DLD1 (cell line): ENCODE measurements at regions not wholly inside any gene's neighbourhood (a gene's known extent, or its start where the extent isn't known, plus 50 kb on each side); places are given as distances from the start of the nearest gene placed in this dataset.

ENCODE experiments used
- in situ Hi-C: cut with HindIII; loops from 2 replicates; pipeline ENCODE4 v1.10.0; 2017; ENCODE audit warnings: low sequenced_read_pairs

DNA sequence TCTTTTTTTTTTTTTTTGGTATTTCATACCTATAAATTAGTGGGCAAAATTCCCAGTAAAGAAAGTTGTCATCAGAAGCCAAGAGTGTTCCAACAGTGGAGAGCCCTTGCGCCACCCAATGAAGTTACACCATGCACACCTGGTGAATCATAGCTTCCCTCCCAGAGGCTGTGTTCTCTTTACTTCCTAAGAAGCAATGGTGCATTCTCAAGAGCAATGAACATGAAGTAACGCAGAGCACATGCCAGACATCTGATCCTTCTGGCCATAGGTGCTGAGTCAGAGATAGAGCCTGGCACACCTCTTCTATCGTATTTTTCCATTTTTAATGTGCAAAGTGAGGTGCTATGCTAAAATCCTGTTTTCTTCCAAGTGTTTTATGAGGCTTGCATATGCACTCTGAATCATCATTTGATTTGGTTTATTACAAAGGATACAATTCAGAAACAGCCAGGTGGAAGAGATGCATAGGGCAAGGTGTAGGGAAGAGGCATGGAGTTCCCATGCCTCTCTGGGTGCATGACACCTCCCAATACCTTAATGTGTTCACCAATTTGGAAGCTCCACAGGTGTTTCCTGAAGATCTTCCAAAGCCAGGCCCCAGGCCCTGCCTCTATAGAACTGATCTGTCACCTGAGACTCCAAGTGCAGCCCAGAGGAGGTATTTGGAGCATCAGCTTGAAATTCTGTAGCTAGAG is 408.0 kb downstream of the SIPA1L2 start:
- in situ Hi-C loops = no loop called here

DNA sequence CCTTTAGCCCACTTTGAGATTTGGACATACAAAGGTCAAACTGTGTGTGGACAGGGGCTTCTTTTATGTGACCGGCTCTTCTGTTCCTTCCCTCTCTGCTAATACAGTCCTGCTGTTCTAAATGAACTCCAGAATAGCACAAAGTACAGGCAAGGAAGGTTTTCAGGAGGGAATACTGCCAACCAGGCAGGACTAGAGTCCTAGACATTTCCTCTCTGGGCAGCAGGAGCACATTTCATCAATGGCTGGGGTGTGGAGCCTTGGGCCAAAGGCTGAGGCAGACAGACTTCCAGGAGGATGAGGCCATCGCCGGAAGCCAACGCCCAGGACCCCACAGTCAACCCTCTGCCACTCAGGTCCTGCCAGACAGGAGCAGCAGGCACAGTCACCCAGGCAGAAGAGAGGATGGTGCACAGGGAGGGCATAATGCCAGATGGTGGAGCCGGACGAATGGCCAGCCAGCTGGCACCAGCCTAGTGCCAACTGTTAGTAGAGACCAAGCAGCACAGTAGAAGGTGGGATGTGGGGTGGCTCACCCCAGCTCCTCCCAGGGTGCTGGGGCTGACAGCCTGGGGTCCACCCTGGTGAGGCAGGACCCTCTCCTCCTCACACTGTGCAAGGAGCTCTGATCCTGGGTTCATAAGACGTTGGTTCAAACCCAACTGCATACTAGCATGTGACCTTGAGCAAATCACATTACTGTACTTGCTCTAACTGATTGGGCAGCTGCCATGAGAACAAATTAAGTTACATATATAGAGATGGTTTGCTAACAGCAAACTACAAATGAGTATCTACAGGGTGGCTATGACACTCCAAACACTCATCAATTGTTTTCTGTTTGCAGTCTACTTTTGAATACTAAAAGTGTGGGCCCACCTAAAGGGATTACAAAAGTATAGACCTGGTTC is 410.7 kb downstream of the SIPA1L2 start:
- in situ Hi-C loops = no loop called here

DNA sequence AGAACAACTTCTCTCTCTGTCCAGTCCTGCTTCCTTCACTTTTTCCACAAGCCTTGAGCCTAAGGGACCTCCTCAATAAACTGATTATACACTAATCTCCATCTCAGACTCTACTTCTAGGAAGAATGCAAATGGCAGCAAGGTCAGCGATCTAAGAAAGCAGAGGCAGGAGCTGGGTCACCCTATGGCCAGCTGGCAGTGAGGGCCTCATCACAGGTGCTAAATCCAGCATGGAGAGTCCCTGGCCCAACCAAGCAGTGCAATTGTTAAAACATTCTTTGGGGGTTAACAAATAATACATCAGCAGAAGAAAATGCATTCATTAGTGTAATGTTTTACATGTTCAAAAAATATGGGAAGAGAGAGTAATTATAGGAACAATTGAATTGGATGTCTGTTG is 416.0 kb downstream of the SIPA1L2 start:
- in situ Hi-C loops = no loop called here

DNA sequence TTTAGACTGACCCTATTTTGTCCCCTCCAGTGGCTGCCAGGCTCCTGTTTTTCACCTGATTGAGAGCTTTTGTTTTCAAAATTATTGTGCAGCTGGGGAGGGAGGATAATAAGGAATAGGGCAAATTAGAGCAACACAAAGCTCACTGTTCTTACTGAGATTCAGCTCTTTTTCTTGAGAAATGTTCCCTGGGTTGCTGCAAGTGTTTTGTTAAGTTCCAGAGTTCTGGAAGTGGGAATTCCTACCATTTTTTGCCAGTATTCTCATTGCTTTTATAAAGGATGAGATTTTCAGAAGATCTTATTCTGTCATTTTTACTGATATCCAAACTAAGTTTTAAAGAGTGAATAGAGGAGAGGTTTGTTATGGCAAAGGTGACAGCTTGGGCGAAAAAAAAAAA is 417.7 kb downstream of the SIPA1L2 start:
- in situ Hi-C loops = no loop called here

DNA sequence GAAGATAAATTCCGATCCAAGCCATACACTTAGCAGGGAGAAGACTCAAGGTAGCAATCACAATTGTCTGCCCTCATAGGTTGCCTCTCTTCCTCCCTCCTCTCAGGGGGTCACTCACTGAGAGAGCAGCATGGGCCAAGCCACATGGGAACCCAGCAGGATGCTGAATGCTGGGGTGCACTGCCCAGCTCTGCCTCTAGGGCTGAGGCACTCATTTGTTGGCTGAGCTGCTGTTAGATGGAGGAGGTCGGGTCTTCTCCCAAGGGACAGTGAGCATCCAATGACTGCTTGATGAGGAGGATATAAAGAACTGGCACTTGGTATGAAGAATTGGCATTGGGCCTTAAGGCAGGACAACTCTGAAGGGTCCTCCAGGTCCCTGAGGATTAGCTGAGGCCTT is 418.8 kb downstream of the SIPA1L2 start:
- in situ Hi-C loops = no loop called here

DNA sequence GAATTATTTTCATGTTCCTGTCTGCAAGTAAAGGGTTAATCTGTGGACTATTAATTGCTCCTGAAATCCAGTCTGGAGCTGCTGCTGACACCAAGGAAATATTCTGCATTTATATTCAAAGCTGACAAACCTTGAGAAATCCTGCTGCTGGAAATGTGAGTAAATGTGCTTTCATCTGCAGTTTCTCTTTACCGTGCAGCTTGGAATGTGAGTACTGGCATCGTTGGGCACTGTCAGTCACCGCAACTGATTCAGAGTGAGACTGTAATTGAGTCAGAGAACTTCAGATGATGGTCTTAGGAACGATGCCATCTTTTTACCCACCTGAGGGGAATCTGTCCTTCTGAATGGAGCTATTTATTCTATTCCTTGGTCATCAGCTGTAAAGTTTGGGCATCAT is 420.6 kb downstream of the SIPA1L2 start:
- in situ Hi-C loops = no loop called here

DNA sequence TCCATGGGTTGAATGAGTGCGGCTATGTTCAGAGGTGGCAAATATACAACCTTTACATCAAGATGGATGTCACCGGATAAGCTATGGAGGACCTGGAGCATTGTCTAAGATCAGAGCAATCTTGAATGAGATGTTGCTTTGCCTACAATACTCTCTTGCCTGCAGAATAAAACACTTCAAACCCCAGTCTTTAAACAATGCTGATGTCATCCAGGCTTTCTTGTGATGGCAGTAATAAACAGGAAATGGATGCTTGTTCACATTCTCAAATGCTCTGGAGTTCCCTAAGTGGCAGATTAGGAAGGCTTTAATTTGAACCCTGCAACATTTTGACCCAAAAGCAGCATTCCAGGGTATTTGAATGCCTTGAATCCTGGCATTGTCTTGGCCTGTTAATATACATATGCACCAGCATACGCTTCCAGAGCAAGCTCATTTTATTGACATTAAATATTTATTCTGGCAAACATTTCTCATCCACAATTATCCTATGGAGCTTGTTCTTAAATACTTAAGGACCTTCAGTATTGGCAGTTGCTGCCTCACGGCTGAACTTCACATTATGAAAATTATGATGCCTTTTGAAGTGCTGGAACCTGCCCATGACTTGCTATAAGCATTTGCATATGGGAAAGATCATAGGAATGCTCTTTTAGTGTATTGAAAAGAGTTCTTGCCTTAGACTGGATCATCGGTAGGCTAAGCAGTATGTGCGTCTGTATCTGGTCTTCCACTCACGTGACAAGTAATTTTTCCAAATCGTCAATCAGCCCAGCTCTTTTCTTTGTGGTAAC is 422.7 kb downstream of the SIPA1L2 start:
- in situ Hi-C loops = no loop called here

DNA sequence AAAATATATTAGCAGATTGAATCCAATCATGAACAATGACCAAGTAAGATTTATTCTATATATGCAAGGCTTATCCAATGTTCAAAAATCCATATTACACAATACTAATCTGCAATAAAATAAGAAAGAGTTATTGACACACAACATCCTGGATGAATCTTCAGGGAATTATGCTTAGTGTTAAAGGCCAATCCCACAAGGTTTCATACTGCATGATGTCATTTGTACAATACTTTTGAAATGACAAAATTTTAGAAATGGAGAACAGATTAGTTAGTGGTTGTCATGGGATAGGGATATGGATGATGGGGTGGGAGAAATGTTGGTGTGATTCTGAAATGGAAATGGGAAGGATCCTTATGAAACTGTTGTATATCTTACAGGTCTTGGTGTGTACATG is 425.7 kb downstream of the SIPA1L2 start:
- in situ Hi-C loops = no loop called here

DNA sequence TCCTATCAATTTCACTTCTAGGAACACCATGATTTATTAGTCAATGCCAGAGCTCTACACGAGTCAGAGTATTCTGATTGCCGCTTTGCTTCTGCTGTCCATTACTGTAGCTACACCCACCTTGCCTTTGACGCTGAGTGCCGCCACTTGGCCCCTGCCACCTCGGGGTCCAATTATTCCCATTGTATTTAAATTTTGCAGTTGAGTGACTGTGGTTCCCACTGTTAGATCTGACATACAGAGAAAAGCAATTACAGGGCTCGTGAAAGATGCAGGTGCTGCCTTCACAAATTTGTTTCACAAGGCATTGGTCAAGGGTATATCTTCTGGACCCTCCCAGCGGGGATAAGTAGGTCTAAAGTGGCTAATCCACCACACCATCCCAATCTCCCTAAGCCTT is 428.9 kb downstream of the SIPA1L2 start:
- in situ Hi-C loops = no loop called here

DNA sequence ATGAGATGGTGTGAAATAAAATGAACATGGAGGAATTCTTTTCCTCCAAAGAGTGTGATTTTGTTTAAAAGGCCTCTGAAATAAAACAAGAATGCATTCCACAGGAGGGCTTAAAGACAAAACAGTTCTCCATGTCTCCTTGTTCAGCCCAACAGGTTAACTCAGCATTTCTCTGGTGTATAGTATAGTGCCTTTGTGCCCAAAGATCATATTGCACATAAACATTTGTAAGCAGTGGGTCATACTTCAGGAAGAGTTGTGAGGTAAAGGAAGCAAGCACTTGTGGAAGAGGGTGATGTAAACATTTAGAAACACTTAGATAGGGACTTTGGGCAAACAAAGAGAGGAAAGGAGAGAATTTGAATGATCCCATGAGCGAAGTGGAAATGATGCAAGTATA is 433.9 kb downstream of the SIPA1L2 start:
- in situ Hi-C loops = no loop called here

DNA sequence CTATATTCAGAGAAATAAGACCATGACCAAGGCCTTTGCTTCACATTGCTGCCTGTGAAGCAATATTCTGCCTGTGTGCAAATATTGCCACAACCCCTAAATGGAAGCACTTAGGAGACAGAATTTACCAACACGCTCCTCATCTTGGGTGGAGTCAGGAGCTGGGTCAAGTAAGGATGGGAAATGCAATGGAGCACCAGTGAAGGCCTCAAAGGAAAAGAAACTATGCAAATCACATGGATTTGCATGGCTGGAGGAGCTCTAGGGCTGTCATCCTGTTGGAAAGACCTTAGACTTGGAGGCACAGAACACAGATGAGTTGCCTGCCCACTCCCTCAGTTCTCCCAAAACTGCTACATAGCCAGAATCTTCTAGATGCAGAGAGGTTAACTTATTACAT is 435.5 kb downstream of the SIPA1L2 start:
- in situ Hi-C loops = no loop called here

DNA sequence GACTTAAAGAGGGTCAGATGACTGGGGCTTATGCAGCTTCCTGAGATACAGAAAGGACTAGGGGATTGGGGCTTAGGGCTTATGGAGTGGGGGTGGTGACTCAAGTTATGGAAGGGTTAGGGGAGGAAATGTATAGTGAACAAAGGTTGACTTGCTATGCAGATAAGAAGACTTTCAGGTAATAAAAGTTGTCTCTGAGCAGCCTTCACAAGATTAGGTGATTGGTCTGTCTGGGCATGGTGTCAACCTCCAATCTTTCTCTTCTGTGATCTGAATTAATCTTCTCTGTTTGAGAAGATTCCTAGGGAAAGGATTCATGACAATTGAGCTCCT is 436.5 kb downstream of the SIPA1L2 start:
- in situ Hi-C loops = no loop called here

DNA sequence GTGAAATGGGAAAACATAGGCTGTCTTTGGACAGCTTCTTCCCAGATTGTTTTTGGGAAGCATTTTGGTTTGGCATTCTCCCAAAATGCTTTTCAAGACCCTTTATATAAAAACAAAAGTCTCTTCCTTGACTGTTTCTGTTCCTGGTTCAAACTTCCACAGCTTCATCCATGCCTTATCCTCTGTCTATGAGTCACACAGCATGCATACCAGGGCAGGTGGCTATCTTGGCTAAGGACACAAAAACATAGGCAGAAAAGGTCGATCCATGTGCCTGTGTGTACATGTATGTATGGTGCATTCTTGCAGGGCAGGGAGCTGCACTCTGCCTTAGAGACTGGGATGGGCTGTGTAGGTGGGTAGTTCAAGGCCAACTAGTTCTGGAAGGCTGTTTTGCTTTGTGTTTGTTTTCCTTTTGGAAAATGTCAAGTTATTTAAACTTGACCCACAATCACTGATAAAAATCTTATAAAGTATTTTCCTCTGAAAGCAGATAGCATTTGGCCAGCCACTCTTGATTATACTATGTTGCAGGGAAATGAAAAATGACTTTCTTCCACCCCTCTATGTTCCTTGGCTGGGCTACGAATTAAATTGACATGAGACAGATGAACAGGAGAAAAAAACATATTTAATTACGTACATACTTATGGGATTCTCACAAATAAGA is 437.0 kb downstream of the SIPA1L2 start:
- in situ Hi-C loops = no loop called here

DNA sequence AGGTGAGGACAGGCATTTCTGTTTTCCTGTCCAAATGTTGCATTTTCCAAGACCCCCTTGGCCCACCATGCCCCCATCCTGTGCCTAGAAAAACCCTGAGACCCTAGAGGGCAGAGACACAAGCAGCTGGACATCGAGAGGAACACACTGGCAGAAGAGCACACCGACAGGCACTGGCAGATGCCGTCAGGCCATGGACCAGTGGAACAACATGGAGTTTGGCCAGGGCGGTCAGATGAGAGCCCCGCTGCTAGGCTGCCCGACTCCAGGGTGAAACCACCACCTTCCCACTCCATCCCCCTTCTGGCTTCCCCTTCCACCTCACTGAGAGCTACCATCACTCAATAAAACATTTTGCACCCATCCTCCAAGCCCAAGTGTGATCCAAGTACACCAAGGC is 438.4 kb downstream of the SIPA1L2 start:
- in situ Hi-C loops = no loop called here

DNA sequence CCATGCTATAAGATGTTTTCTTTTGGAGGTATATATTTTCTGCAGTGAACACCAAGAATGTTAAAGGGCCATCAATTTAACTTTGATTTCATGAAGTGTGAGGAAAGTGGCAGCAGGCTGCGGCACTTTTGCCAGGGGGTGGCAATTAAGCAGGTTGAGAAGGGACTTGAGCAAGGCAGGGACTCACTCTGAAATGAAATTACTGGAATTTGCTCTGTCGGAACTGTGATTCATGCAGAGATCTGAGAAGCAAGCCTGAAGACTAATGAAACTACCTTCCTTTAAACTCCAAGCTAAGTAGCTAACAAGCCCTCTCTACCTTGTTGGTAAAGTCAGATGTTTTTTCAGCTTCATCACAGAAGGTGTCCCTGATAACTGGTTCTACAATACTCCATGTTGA is 441.6 kb downstream of the SIPA1L2 start:
- in situ Hi-C loops = no loop called here

DNA sequence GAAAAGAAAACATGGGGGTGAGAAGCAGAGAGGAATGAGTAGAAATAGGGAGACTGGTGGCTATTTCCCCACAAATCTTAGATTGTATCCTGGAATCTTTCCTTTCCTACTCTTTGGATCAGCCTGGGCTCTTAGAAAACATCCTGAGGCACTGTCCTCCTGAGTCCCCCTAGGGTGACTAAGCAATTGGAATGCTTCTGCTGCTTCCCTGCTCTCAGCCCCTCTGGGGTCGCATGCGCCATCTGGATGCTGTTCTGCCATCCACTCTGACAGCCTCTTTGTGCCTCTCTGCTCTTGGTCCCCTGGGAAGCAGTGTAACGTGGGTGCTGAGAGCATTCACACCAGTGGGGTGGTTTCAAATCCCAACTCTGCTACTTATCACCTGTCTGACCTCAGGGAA is 443.0 kb downstream of the SIPA1L2 start:
- in situ Hi-C loops = no loop called here

DNA sequence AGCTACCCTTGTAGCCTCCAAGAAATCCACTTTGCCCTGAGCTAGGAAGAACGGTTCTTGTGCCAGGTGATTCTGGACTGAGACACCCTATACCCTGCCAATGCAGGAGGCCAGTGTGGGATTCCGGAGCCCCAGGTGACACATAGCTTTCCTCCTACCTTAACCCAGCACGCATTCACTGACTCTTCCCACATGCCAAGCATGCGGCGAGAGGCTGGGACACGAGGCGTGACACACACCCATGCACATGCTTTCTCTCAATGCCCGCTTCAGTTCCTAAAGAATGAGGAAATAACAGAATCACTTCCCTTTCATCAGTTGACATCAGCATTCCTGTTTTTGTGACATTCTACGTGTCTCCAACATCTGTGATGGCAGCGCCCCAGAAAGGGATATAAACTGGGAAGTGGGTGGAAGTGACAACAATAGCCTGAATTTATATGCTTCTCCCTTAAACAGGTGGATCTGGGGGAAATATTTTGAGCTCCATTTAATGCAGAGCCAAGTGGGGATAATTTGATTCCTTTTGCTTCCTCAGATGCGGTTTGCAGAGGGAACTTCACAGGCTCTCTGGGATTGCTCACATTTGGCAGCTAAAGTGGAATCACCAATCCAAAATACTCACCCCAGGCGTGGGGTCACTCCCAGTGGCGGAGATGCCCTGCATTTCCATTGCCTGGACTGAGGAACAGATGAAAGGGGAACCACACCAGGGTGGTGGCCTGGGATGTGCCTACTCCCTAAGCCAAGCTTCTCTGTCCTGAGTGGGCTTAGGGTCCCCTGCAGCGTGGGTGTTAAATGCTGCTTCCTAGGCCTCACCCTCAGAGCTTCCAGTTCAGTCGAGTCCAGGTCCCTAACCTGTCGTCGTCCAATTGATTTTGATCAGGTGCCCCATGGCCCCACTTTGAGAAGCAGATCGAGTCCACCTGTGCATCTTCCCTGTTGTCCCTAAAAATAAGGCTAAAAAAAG is 445.1 kb downstream of the SIPA1L2 start:
- in situ Hi-C loops = no loop called here

DNA sequence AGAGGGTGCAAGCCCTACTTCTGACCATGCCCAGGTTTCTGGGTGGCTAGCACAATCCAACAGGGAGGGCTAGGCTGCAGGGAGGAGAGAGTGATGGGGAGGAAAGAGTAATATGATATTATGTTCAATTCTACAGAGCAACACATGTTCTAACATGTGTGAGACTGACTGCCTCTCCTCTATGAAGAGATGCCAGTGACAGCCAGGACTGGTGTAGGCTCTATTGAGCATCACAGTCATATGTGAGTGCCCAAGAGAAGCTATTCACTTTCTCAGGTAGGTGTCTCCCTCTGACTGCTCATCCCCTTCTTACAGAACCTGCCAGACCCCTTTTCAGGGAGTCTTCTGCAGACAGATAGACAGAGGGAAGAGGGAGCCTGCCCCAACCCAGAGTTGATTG is 446.1 kb downstream of the SIPA1L2 start:
- in situ Hi-C loops = no loop called here

DNA sequence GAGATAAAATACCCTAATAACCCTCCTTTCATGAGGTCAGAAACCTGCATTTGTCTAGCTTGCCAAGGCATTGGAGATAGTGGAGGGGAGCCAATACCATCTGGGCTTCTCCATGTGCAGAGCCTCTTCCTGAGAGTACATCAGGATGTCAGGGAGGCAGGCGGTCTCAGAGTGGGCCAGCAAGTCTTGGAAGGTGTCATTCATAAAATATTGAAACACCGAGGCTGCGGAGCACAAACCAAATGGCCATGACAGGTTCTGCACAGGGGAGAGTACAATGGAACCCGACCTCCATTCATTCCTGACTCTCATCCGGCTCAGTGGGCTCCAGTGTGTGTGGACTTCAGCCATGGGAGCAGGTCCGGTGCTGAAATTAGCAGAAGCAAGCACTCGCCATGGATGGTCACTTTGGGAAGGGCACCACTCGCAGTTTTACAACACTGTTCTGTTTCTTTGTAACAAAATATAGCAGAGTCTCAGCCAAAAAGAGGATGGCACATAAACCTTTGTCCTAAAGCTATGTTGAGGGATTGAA is 446.6 kb downstream of the SIPA1L2 start:
- in situ Hi-C loops = no loop called here

DNA sequence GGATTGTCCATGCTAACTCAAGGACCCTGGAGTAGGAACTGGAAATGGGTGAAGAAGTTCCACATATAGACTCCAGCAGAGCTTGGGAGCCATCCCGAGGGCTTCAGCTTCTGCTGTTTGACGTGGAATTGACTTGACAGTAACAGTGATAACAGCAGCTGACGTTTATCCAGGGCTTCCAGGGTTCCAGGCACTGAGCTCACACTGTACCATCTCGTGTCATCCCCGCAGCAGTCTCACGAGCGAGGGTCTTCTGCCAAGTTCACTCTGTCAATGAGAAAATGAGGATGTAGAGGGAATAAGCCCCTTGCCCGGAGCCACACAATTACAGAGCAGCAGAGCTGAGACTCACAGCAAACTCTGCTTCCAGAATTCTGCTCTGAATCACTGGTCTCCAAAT is 447.7 kb downstream of the SIPA1L2 start:
- in situ Hi-C loops = no loop called here
